22Rv1 (cell line): ENCODE measurements at regions not wholly inside any gene's neighbourhood (a gene's known extent, or its start where the extent isn't known, plus 50 kb on each side); places are given as distances from the start of the nearest gene placed in this dataset.

Source experiments
- CTCF ChIP-seq: fragments of 450-650 bp; IDR thresholded peaks from 2 replicates; pipeline ENCODE4 v1.5.1; 2017; ENCODE audit warnings: mild to moderate bottlenecking
- ZFX ChIP-seq: fragments of 450-650 bp; IDR thresholded peaks from 2 replicates; pipeline ENCODE4 v1.6.1; 2017; ENCODE audit warnings: antibody characterized with exemption, borderline replicate concordance

GRCh38 chrX:9258421-9259104, 206.3 kb upstream of the TBL1X start:
- TF ChIP-seq CTCF: no peak
- no peak for TF ChIP-seq ZFX
